ENCODE measurements at regions not wholly inside any gene's neighbourhood (a gene's known extent, or its start where the extent isn't known, plus 50 kb on each side); places are given as distances from the start of the nearest gene placed in this dataset.
"Not testable (repeated sequence)": the region's sequence is repeated elsewhere in the genome, so short reads cannot be mapped to it uniquely, and the experiment has no call there.

GRCh38 chr6:58238421-58238820 is 921.0 kb downstream of the PRIM2 start:
- H3K36me3 ChIP-seq (ENCODE audit: control insufficient read depth in 2 of 4, insufficient read depth in 4 of 4, low read length in 3 of 4); H3K23ac ChIP-seq (ENCODE audit: insufficient read length); H3K18ac ChIP-seq (ENCODE audit: extremely low read depth, low read length); H3K9ac ChIP-seq (replicated peaks in 1 of 4; ENCODE audit: extremely low read depth in 1 of 4, low read depth in 3 of 4, low read length in 3 of 4); H3K4me2 ChIP-seq (ENCODE audit: insufficient read depth in 1 of 2, low read depth in 2 of 2, low read length in 2 of 2); H2BK120ac ChIP-seq (replicated peaks; ENCODE audit: low read depth, low read length); H3K14ac ChIP-seq (ENCODE audit: insufficient read length); H2AK5ac ChIP-seq (ENCODE audit: low read depth, low read length); H3K4ac ChIP-seq (replicated peaks; ENCODE audit: insufficient read length, low read depth, low read length); CTCF ChIA-PET (ENCODE audit: partially characterized antibody); DNase-seq (ENCODE audit: low read depth in 1 of 2, low spot score in 2 of 2); H4K91ac ChIP-seq (replicated peaks; ENCODE audit: insufficient read length, low read length); H4K20me1 ChIP-seq (replicated peaks in 1 of 2; ENCODE audit: control insufficient read depth in 1 of 2, insufficient read depth in 2 of 2, low read length in 2 of 2); H3K4me1 ChIP-seq (replicated peaks in 1 of 4; ENCODE audit: control insufficient read depth in 3 of 4, insufficient read depth in 4 of 4, low read length in 3 of 4); FAIRE-seq; H3K27ac ChIP-seq (ENCODE audit: low read depth, low read length); H3K56ac ChIP-seq (replicated peaks; ENCODE audit: insufficient read length, low read depth, low read length); H2BK15ac ChIP-seq (ENCODE audit: low read length); H4K5ac ChIP-seq (ENCODE audit: insufficient read length, low read depth, low read length); H2BK5ac ChIP-seq (ENCODE audit: low read depth, low read length); H2AFZ ChIP-seq (ENCODE audit: low read length); H3K27me3 ChIP-seq (replicated peaks in 1 of 4; ENCODE audit: control insufficient read depth in 3 of 4, extremely low read depth in 1 of 4, insufficient read depth in 3 of 4, low read length in 3 of 4); H3K79me1 ChIP-seq (ENCODE audit: low read depth, low read length); H4K8ac ChIP-seq (ENCODE audit: extremely low read depth, insufficient read depth, low read length); H3K79me2 ChIP-seq (ENCODE audit: control insufficient read depth in 1 of 2, insufficient read depth in 2 of 2, low read length in 2 of 2); POLR2A ChIA-PET (ENCODE audit: partially characterized antibody); H2BK20ac ChIP-seq (ENCODE audit: low read length); H3K4me3 ChIP-seq (ENCODE audit: extremely low read depth in 1 of 4, insufficient read depth in 2 of 4, low read depth in 3 of 4, low read length in 4 of 4); H3K23me2 ChIP-seq (ENCODE audit: low read depth, low read length); H2BK12ac ChIP-seq (ENCODE audit: low read depth, low read length): not testable (repeated sequence)
- H3K9me3 ChIP-seq (ENCODE audit: insufficient read depth in 2 of 2, low read depth in 1 of 2, low read length in 1 of 2): peaks cover 35 to 38% of the 10 kb centered on the region in 2 experiments; a peak in 3 of 4 replicates

- H4K8ac ChIP-seq (ENCODE audit: extremely low read depth, insufficient read depth, low read length); CTCF ChIA-PET (ENCODE audit: partially characterized antibody); H3K79me1 ChIP-seq (ENCODE audit: low read depth, low read length); H4K91ac ChIP-seq (replicated peaks; ENCODE audit: insufficient read length, low read length); H3K18ac ChIP-seq (ENCODE audit: extremely low read depth, low read length); H3K4me3 ChIP-seq (ENCODE audit: extremely low read depth in 1 of 4, insufficient read depth in 2 of 4, low read depth in 3 of 4, low read length in 4 of 4); H3K27ac ChIP-seq (ENCODE audit: low read depth, low read length); H3K56ac ChIP-seq (replicated peaks; ENCODE audit: insufficient read length, low read depth, low read length); H2BK15ac ChIP-seq (ENCODE audit: low read length); H3K23me2 ChIP-seq (ENCODE audit: low read depth, low read length); H2BK5ac ChIP-seq (ENCODE audit: low read depth, low read length); H3K4ac ChIP-seq (replicated peaks; ENCODE audit: insufficient read length, low read depth, low read length); H2BK120ac ChIP-seq (replicated peaks; ENCODE audit: low read depth, low read length); H2AK5ac ChIP-seq (ENCODE audit: low read depth, low read length); H2BK12ac ChIP-seq (ENCODE audit: low read depth, low read length); H3K27me3 ChIP-seq (replicated peaks in 1 of 4; ENCODE audit: control insufficient read depth in 3 of 4, extremely low read depth in 1 of 4, insufficient read depth in 3 of 4, low read length in 3 of 4); POLR2A ChIA-PET (ENCODE audit: partially characterized antibody); H2BK20ac ChIP-seq (ENCODE audit: low read length); H3K9ac ChIP-seq (replicated peaks in 1 of 4; ENCODE audit: extremely low read depth in 1 of 4, low read depth in 3 of 4, low read length in 3 of 4); H4K5ac ChIP-seq (ENCODE audit: insufficient read length, low read depth, low read length); H3K36me3 ChIP-seq (ENCODE audit: control insufficient read depth in 2 of 4, insufficient read depth in 4 of 4, low read length in 3 of 4); H4K20me1 ChIP-seq (replicated peaks in 1 of 2; ENCODE audit: control insufficient read depth in 1 of 2, insufficient read depth in 2 of 2, low read length in 2 of 2); H3K4me1 ChIP-seq (replicated peaks in 1 of 4; ENCODE audit: control insufficient read depth in 3 of 4, insufficient read depth in 4 of 4, low read length in 3 of 4); H3K4me2 ChIP-seq (ENCODE audit: insufficient read depth in 1 of 2, low read depth in 2 of 2, low read length in 2 of 2); H3K14ac ChIP-seq (ENCODE audit: insufficient read length); H3K79me2 ChIP-seq (ENCODE audit: control insufficient read depth in 1 of 2, insufficient read depth in 2 of 2, low read length in 2 of 2); FAIRE-seq; H2AFZ ChIP-seq (ENCODE audit: low read length); DNase-seq (ENCODE audit: low read depth in 1 of 2, low spot score in 2 of 2); H3K23ac ChIP-seq (ENCODE audit: insufficient read length): not testable (repeated sequence)
- peaks cover 29 to 35% of the 10 kb centered on the region in 2 experiments for H3K9me3 ChIP-seq (ENCODE audit: insufficient read depth in 2 of 2, low read depth in 1 of 2, low read length in 1 of 2)
- 87% methylated on average over 6 of the region's 23 CpGs; no CpG with 5 or more reads in 1 of the 2 experiments for WGBS, 2 experiments (ENCODE audit: extremely low coverage in 1 of 2, insufficient coverage in 1 of 2, insufficient read length in 1 of 2, insufficient replicate concordance in 2 of 2, low coverage in 1 of 2, low lambda C conversion rate in 2 of 2, missing lambda C conversion rate in 1 of 2)
Observed at GRCh38 chr6:58257625-58258024, 940.2 kb downstream of the PRIM2 start.
